ENCODE measurements at regions not wholly inside any gene's neighbourhood (a gene's known extent, or its start where the extent isn't known, plus 50 kb on each side); places are given as distances from the start of the nearest gene placed in this dataset.

DNA sequence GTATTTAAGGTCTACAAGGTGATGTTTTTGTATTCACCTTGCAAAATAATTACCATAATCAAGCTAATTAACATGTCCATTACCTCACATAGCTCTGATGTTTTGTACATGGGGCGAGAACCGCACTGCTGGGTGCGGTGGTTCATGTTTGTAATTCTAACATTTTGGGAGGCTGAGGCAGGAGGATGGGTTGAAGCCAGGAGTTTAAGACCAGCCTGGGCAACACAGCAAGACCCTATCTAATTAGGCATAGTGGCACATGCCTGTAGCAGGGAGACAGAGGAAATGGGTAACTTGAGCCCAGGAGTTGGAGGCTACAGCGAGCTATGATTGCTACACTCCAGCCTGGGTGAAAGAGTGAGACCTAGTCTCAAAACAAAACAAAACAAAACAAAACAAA, 248.2 kb upstream of the NSMCE3 start:
- TF ChIP-seq YY1 (tag by site-specific recombination; IDR thresholded peaks at IDR 0.05), result no peak
- TF ChIP-seq, protein P1, sequence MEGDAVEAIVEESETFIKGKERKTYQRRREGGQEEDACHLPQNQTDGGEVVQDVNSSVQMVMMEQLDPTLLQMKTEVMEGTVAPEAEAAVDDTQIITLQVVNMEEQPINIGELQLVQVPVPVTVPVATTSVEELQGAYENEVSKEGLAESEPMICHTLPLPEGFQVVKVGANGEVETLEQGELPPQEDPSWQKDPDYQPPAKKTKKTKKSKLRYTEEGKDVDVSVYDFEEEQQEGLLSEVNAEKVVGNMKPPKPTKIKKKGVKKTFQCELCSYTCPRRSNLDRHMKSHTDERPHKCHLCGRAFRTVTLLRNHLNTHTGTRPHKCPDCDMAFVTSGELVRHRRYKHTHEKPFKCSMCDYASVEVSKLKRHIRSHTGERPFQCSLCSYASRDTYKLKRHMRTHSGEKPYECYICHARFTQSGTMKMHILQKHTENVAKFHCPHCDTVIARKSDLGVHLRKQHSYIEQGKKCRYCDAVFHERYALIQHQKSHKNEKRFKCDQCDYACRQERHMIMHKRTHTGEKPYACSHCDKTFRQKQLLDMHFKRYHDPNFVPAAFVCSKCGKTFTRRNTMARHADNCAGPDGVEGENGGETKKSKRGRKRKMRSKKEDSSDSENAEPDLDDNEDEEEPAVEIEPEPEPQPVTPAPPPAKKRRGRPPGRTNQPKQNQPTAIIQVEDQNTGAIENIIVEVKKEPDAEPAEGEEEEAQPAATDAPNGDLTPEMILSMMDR (tag by site-specific recombination; IDR thresholded peaks at IDR 0.05), result no peak
- no peak for TF ChIP-seq ZNF785 (tag by site-specific recombination; IDR thresholded peaks at IDR 0.05)
- TF ChIP-seq ZNF366 (tag by site-specific recombination; conservative IDR thresholded peaks at IDR 0.05), result no peak
- TF ChIP-seq, protein P2, sequence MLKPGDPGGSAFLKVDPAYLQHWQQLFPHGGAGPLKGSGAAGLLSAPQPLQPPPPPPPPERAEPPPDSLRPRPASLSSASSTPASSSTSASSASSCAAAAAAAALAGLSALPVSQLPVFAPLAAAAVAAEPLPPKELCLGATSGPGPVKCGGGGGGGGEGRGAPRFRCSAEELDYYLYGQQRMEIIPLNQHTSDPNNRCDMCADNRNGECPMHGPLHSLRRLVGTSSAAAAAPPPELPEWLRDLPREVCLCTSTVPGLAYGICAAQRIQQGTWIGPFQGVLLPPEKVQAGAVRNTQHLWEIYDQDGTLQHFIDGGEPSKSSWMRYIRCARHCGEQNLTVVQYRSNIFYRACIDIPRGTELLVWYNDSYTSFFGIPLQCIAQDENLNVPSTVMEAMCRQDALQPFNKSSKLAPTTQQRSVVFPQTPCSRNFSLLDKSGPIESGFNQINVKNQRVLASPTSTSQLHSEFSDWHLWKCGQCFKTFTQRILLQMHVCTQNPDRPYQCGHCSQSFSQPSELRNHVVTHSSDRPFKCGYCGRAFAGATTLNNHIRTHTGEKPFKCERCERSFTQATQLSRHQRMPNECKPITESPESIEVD (tag by site-specific recombination; IDR thresholded peaks at IDR 0.05), result no peak
- TF ChIP-seq KLF10 (tag by site-specific recombination; IDR thresholded peaks at IDR 0.05), result no peak
- no peak for TF ChIP-seq ZNF670 (tag by site-specific recombination; IDR thresholded peaks at IDR 0.05; ENCODE audit: low read depth)
- TF ChIP-seq ZNF404 (tag by site-specific recombination; IDR thresholded peaks at IDR 0.05), result no peak
- no peak for TF ChIP-seq BCL11B (tag by site-specific recombination; IDR thresholded peaks at IDR 0.05; ENCODE audit: low read depth)
- no peak for TF ChIP-seq ZNF10 (tag by site-specific recombination; IDR thresholded peaks at IDR 0.05)
- no peak for TF ChIP-seq KLF16 (tag by site-specific recombination; IDR thresholded peaks at IDR 0.05)
- TF ChIP-seq, protein P3, sequence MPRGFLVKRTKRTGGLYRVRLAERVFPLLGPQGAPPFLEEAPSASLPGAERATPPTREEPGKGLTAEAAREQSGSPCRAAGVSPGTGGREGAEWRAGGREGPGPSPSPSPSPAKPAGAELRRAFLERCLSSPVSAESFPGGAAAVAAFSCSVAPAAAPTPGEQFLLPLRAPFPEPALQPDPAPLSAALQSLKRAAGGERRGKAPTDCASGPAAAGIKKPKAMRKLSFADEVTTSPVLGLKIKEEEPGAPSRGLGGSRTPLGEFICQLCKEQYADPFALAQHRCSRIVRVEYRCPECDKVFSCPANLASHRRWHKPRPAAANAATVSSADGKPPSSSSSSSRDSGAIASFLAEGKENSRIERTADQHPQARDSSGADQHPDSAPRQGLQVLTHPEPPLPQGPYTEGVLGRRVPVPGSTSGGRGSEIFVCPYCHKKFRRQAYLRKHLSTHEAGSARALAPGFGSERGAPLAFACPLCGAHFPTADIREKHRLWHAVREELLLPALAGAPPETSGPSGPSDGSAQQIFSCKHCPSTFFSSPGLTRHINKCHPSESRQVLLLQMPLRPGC (tag by site-specific recombination; IDR thresholded peaks at IDR 0.05), result no peak
- TF ChIP-seq ZNF175 (tag by site-specific recombination; IDR thresholded peaks at IDR 0.05), result no peak
